ENCODE measurements at regions not wholly inside any gene's neighbourhood (a gene's known extent, or its start where the extent isn't known, plus 50 kb on each side); places are given as distances from the start of the nearest gene placed in this dataset.

DNA sequence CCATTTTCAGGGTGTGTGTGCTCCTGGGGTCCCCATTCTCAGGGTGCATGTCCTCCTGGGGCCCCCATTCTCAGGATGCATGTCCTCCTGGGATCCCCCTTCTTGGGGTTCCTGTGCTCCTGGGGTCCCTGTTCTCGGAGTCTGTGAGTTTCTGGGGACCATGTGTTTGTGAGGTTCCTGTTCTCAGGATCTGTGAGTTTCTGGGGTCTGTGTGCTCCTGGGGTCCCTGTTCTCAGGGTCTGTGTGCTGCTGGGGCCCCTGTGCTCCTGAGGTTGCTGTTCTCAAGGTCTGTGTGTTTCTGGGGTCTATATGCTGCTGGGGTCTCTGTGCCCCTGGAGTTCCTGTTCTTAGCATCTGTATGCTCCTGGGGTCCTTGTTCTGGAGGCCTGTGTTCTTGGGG is 425.5 kb downstream of the GLRX3 start:
- H3K9me3 ChIP-seq = no peaks in the 10 kb centered on the region
- ATAC-seq (no peak), DNase-seq (no peak)
- H3K27me3 ChIP-seq = peaks cover 0 to 20% (median 0%) of the 10 kb centered on the region in 9 donors
- no peak overlapping the region for H3K27ac ChIP-seq
- intact Hi-C loops (cut with DNase I) = no loop called here
- no peaks in the 10 kb centered on the region for H3K36me3 ChIP-seq
- H3K4me3 ChIP-seq = no peak overlapping the region
- H3K4me1 ChIP-seq = no peaks in the 10 kb centered on the region
- 67 to 80% (median 71%) methylated on average over 1 of the region's 1 CpG; no CpG with 5 or more reads in 1 of the 4 donors for WGBS, 4 donors
- TF ChIP-seq POLR2A (IDR thresholded peaks at IDR 0.05) = no peak
- TF ChIP-seq, protein P1, sequence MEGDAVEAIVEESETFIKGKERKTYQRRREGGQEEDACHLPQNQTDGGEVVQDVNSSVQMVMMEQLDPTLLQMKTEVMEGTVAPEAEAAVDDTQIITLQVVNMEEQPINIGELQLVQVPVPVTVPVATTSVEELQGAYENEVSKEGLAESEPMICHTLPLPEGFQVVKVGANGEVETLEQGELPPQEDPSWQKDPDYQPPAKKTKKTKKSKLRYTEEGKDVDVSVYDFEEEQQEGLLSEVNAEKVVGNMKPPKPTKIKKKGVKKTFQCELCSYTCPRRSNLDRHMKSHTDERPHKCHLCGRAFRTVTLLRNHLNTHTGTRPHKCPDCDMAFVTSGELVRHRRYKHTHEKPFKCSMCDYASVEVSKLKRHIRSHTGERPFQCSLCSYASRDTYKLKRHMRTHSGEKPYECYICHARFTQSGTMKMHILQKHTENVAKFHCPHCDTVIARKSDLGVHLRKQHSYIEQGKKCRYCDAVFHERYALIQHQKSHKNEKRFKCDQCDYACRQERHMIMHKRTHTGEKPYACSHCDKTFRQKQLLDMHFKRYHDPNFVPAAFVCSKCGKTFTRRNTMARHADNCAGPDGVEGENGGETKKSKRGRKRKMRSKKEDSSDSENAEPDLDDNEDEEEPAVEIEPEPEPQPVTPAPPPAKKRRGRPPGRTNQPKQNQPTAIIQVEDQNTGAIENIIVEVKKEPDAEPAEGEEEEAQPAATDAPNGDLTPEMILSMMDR (IDR thresholded peaks at IDR 0.05) = no peak

DNA sequence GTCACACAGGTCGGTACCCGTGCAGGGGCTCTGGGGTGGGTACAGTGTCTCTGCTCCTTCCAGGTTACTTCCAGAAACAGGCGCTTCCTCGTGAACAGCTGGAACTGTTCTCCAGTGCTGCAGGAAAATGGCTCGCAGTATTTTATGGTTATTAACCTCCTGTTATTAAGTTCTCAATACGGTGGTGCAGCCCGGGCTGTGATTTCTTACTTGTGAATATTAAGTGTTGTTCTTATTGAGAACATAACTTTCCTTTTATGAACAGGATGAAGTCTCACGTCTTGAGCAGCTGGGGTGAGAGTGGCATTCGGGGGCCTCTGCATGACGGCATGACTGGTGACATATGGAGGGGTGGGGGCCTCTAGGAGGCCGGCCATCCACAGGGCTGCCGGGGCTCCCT is 430.8 kb downstream of the GLRX3 start:
- Histone ChIP-seq H3K4me1 (no peaks in the 10 kb centered on the region), H3K36me3 (no peaks in the 10 kb centered on the region), H3K27me3 (peaks cover 0 to 11% (median 0%) of the 10 kb centered on the region in 9 donors), H3K27ac (no peak overlapping the region), H3K4me3 (no peak overlapping the region), H3K9me3 (no peaks in the 10 kb centered on the region)
- 85 to 89% (median 86%) methylated on average over 12 of the region's 12 CpGs for WGBS, 4 donors
- no peak for DNase-seq
- no peak for TF ChIP-seq POLR2A (IDR thresholded peaks at IDR 0.05)
- TF ChIP-seq, protein P1 (IDR thresholded peaks at IDR 0.05) = no peak
- ATAC-seq = no peak
- intact Hi-C loops (cut with DNase I) = no loop called here

DNA sequence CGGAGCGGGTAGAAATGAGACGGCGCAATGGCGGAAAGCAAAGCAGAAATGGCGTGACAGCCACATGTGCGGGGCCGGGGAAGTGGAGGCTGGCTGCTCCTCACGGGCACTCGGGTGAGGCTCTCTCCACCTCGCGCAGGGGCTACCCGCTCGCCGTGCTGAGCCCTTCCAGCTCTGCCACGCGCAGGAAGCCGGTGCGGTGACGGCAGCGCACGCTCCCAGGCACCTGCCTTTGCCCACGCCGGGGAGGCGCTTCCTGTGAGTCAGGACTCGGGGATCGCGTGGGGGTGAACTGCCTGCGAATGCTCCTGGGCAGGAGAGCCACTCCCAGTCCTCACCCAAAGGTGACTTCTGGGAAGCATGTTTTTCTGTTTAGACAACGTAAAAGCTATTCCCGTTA is 431.2 kb downstream of the GLRX3 start:
- TF ChIP-seq POLR2A (IDR thresholded peaks at IDR 0.05) = no peak
- TF ChIP-seq, protein P1 (IDR thresholded peaks at IDR 0.05) = no peak
- intact Hi-C loops (cut with DNase I) = no loop called here
- no peak for DNase-seq
- 90 to 95% (median 93%) methylated on average over 30 to 31 of the region's 31 CpGs for WGBS, 4 donors
- no peaks in the 10 kb centered on the region for H3K4me1 ChIP-seq
- H3K4me3 ChIP-seq = no peak overlapping the region
- H3K27me3 ChIP-seq = peaks cover 0 to 11% (median 0%) of the 10 kb centered on the region in 9 donors
- no peak for ATAC-seq
- no peak overlapping the region for H3K27ac ChIP-seq
- no peaks in the 10 kb centered on the region for H3K36me3 ChIP-seq
- no peaks in the 10 kb centered on the region for H3K9me3 ChIP-seq

DNA sequence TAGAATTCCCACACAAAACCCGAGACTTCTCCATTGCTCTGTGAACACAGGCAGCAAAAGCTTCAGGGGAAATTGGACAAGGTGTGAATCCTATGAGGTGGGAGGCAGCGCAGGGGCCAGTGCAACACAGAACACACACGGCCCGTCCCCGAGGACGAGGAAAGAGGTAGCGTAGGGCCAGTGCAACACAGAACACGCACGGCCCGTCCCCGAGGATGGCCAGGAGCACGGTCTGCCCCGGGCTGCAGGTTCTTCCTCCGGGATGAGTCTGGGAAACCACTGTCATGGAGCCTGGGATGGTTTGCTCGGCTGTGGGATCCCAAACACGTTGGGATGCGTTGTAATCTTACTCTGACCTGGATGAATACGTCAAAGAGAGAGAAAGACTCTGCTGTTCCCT is 432.1 kb downstream of the GLRX3 start:
- 84 to 88% (median 84%) methylated on average over 18 of the region's 18 CpGs for WGBS, 4 donors
- TF ChIP-seq POLR2A (IDR thresholded peaks at IDR 0.05) = no peak
- TF ChIP-seq, protein P1 (IDR thresholded peaks at IDR 0.05) = no peak
- Histone ChIP-seq H3K4me3 (no peak overlapping the region), H3K36me3 (no peaks in the 10 kb centered on the region), H3K27me3 (peaks cover 0 to 11% (median 0%) of the 10 kb centered on the region in 9 donors), H3K9me3 (no peaks in the 10 kb centered on the region), H3K27ac (no peak overlapping the region), H3K4me1 (no peaks in the 10 kb centered on the region)
- DNase-seq (no peak), ATAC-seq (no peak)
- intact Hi-C loops (cut with DNase I) = no loop called here
